Spinal cord (tissue), 9 donors: ENCODE measurements at regions not wholly inside any gene's neighbourhood (a gene's known extent, or its start where the extent isn't known, plus 50 kb on each side); places are given as distances from the start of the nearest gene placed in this dataset.
"Not testable (repeated sequence)": the region's sequence is repeated elsewhere in the genome, so short reads cannot be mapped to it uniquely, and the experiment has no call there.

Experiments
- DNase-seq, 6 donors: peaks; one replicate each; pipeline versions ENCODE4 v3.0.0 to v3.0.0-alpha.2; 2013 to 2015; ENCODE audit warnings: low spot score in 6 of 6, low read depth in 4 of 6
- H3K27ac ChIP-seq: one replicate; pipeline ENCODE4 v1.5.1; 2013; ENCODE audit warnings: low read depth, low read length, control low read depth
- H3K27me3 ChIP-seq: one replicate; pipeline ENCODE4 v1.6.1; 2013; ENCODE audit warnings: low read length; ENCODE audit not compliant: control insufficient read depth, insufficient read depth
- H3K36me3 ChIP-seq: one replicate; pipeline ENCODE4 v1.6.1; 2013; ENCODE audit warnings: low read length; ENCODE audit not compliant: control insufficient read depth, insufficient read depth
- H3K4me1 ChIP-seq: one replicate; pipeline ENCODE4 v1.6.1; 2013; ENCODE audit warnings: low read length; ENCODE audit not compliant: control insufficient read depth, insufficient read depth
- H3K4me3 ChIP-seq: one replicate; pipeline ENCODE4 v1.5.1; 2013; ENCODE audit warnings: low read depth, low read length, control low read depth
- H3K9me3 ChIP-seq: one replicate; pipeline ENCODE4 v1.6.1; 2013; ENCODE audit warnings: low read length; ENCODE audit not compliant: control insufficient read depth, insufficient read depth
- WGBS: methylation state at CpG from one replicate; pipeline ENCODE4 v1.1.5; 2013; ENCODE audit warnings: missing lambda C conversion rate; ENCODE audit not compliant: insufficient coverage; 5-methylcytosine and 5-hydroxymethylcytosine counted together
- donor health status: healthy.

GRCh38 chr3:171915275-171915674 lies 72.1 kb downstream of the TMEM212 start:
- no peaks in the 10 kb centered on the region for H3K27me3 ChIP-seq
- H3K4me1 ChIP-seq = no peaks in the 10 kb centered on the region
- no peak overlapping the region for H3K27ac ChIP-seq
- no CpG with 5 or more reads among the region's 1 CpG for WGBS
- no peak overlapping the region for H3K4me3 ChIP-seq
- DNase-seq = no peak
- H3K9me3 ChIP-seq = no peaks in the 10 kb centered on the region
- no peaks in the 10 kb centered on the region for H3K36me3 ChIP-seq

- H3K4me1 ChIP-seq = no peaks in the 10 kb centered on the region
- DNase-seq = no peak
- no peaks in the 10 kb centered on the region for H3K27me3 ChIP-seq
- H3K9me3 ChIP-seq = peaks cover 2% of the 10 kb centered on the region
- H3K4me3 ChIP-seq = no peak overlapping the region
- no peak overlapping the region for H3K27ac ChIP-seq
- H3K36me3 ChIP-seq = no peaks in the 10 kb centered on the region
- no CpG with 5 or more reads among the region's 3 CpGs for WGBS
These were observed 73.7 kb downstream of the TMEM212 start for GRCh38 chr3:171916888-171917287.

- H3K27me3 ChIP-seq, H3K4me1 ChIP-seq, H3K36me3 ChIP-seq, H3K4me3 ChIP-seq, H3K27ac ChIP-seq, DNase-seq, H3K9me3 ChIP-seq: not testable (repeated sequence)
- WGBS = no CpG with 5 or more reads among the region's 1 CpG
These were observed 79.5 kb downstream of the TMEM212 start for GRCh38 chr3:171922629-171923028.

GRCh38 chr3:171923668-171924067 lies 80.5 kb downstream of the TMEM212 start:
- not testable (repeated sequence) for DNase-seq, H3K27me3 ChIP-seq, H3K9me3 ChIP-seq, H3K4me3 ChIP-seq, H3K36me3 ChIP-seq, H3K27ac ChIP-seq, H3K4me1 ChIP-seq
- WGBS = no CpG with 5 or more reads among the region's 2 CpGs

GRCh38 chr3:171924864-171925263 lies 81.7 kb downstream of the TMEM212 start:
- not testable (repeated sequence) for H3K4me3 ChIP-seq, DNase-seq
- WGBS = 80% methylated on average over 1 of the region's 1 CpG

GRCh38 chr3:171932153-171932611 lies 89.0 kb downstream of the TMEM212 start:
- H3K4me1 ChIP-seq = no peaks in the 10 kb centered on the region
- H3K36me3 ChIP-seq = no peaks in the 10 kb centered on the region
- no peak overlapping the region for H3K27ac ChIP-seq
- no peak for DNase-seq
- H3K27me3 ChIP-seq = no peaks in the 10 kb centered on the region
- 77% methylated on average over 6 of the region's 10 CpGs for WGBS
- H3K4me3 ChIP-seq = no peak overlapping the region
- H3K9me3 ChIP-seq = peaks cover 1% of the 10 kb centered on the region

More at GRCh38 chr3:171924864-171925263, 81.7 kb downstream of the TMEM212 start:
- not testable (repeated sequence) for H3K4me1 ChIP-seq, H3K9me3 ChIP-seq, H3K27ac ChIP-seq, H3K27me3 ChIP-seq, H3K36me3 ChIP-seq

GRCh38 chr3:171933441-171933840 lies 90.3 kb downstream of the TMEM212 start:
- no peak for DNase-seq
- Histone ChIP-seq H3K9me3 (peaks cover 1% of the 10 kb centered on the region), H3K36me3 (no peaks in the 10 kb centered on the region), H3K4me3 (no peak overlapping the region), H3K27ac (no peak overlapping the region), H3K27me3 (no peaks in the 10 kb centered on the region), H3K4me1 (no peaks in the 10 kb centered on the region)
- WGBS = no CpG with 5 or more reads among the region's 1 CpG

- H3K36me3 ChIP-seq = no peaks in the 10 kb centered on the region
- H3K27me3 ChIP-seq = no peaks in the 10 kb centered on the region
- peaks cover 3% of the 10 kb centered on the region for H3K4me1 ChIP-seq
- no peak for DNase-seq
- H3K27ac ChIP-seq = no peak overlapping the region
- WGBS = 84% methylated on average over 3 of the region's 7 CpGs
- peaks cover 1% of the 10 kb centered on the region for H3K9me3 ChIP-seq
- H3K4me3 ChIP-seq = no peak overlapping the region
These were observed 92.3 kb downstream of the TMEM212 start for GRCh38 chr3:171935261-171936123.

- no peak for DNase-seq
- 100% methylated on average over 2 of the region's 6 CpGs for WGBS
- Histone ChIP-seq H3K4me3 (no peak overlapping the region), H3K4me1 (peaks cover 3% of the 10 kb centered on the region), H3K27me3 (no peaks in the 10 kb centered on the region), H3K9me3 (peaks cover 1% of the 10 kb centered on the region), H3K36me3 (no peaks in the 10 kb centered on the region), H3K27ac (no peak overlapping the region)
These were observed 93.2 kb downstream of the TMEM212 start for GRCh38 chr3:171936191-171936841.

GRCh38 chr3:171939578-171939977 lies 96.4 kb downstream of the TMEM212 start:
- H3K27me3 ChIP-seq = no peaks in the 10 kb centered on the region
- H3K4me3 ChIP-seq = no peak overlapping the region
- H3K9me3 ChIP-seq = peaks cover 1% of the 10 kb centered on the region
- H3K4me1 ChIP-seq = peaks cover 3% of the 10 kb centered on the region
- no peaks in the 10 kb centered on the region for H3K36me3 ChIP-seq
- H3K27ac ChIP-seq = no peak overlapping the region
- 73% methylated on average over 2 of the region's 2 CpGs for WGBS
- DNase-seq = no peak
